Endodermal cell (in vitro differentiated cells): ENCODE measurements at regions not wholly inside any gene's neighbourhood (a gene's known extent, or its start where the extent isn't known, plus 50 kb on each side); places are given as distances from the start of the nearest gene placed in this dataset.

Source experiments
- DNase-seq: peaks from one replicate; pipeline ENCODE4 v3.0.0-alpha.2; 2017
- H3K27ac ChIP-seq: 2 replicates; pipeline ENCODE4 v1.5.1; 2013; ENCODE audit warnings: mild to moderate bottlenecking, low read depth, low read length, moderate library complexity
- H3K27me3 ChIP-seq: 2 replicates; pipeline ENCODE4 v1.6.1; 2013; ENCODE audit warnings: mild to moderate bottlenecking, low read length, moderate library complexity; ENCODE audit not compliant: insufficient read depth, control insufficient read depth, poor library complexity, severe bottlenecking
- H3K36me3 ChIP-seq: 2 replicates; pipeline ENCODE4 v1.7.0; 2013; ENCODE audit warnings: mild to moderate bottlenecking, low read length, moderate library complexity; ENCODE audit not compliant: control insufficient read depth, insufficient read depth
- H3K4me1 ChIP-seq: one replicate; pipeline ENCODE4 v1.7.0; 2013; ENCODE audit warnings: low read length; ENCODE audit not compliant: control insufficient read depth, insufficient read depth
- H3K4me3 ChIP-seq: 2 replicates; pipeline ENCODE4 v1.5.1; 2013; ENCODE audit warnings: mild to moderate bottlenecking, low read length, moderate library complexity
- H3K9ac ChIP-seq: 2 replicates; pipeline ENCODE4 v1.6.1; 2013; ENCODE audit warnings: mild to moderate bottlenecking, low read length, moderate library complexity; ENCODE audit not compliant: poor library complexity, severe bottlenecking; ENCODE audit errors: extremely low read depth
- H3K9me3 ChIP-seq: 2 replicates; pipeline ENCODE4 v1.6.1; 2013; ENCODE audit warnings: mild to moderate bottlenecking, low read length, moderate library complexity; ENCODE audit not compliant: control insufficient read depth
- H3K27ac Mint-ChIP-seq: 2 replicates; pipeline ENCODE4 v1.8.0; 2020; ENCODE audit warnings: mixed read lengths
- H3K27me3 Mint-ChIP-seq: 2 replicates; pipeline ENCODE4 v1.8.0; 2021; ENCODE audit warnings: mild to moderate bottlenecking, mixed read lengths; ENCODE audit not compliant: insufficient read depth
- H3K36me3 Mint-ChIP-seq: 2 replicates; pipeline ENCODE4 v1.8.0; 2020; ENCODE audit warnings: low read depth, mixed read lengths
- H3K4me1 Mint-ChIP-seq: 2 replicates; pipeline ENCODE4 v1.8.0; 2020; ENCODE audit warnings: mixed read lengths
- H3K4me3 Mint-ChIP-seq: 2 replicates; pipeline ENCODE4 v1.8.0; 2020; ENCODE audit warnings: mild to moderate bottlenecking, moderate library complexity, mixed read lengths
- H3K9me3 Mint-ChIP-seq: 2 replicates; pipeline ENCODE4 v1.8.0; 2020; ENCODE audit warnings: mild to moderate bottlenecking, mixed read lengths
- WGBS, 2 experiments: methylation state at CpG; one replicate each; pipeline versions ENCODE4 v1.1.5 to v1.1.7; 2013; ENCODE audit warnings: missing lambda C conversion rate in 2 of 2, mixed read lengths in 1 of 2; ENCODE audit not compliant: insufficient coverage in 1 of 2, insufficient read length in 1 of 2; 5-methylcytosine and 5-hydroxymethylcytosine counted together
- TF ChIP-seq, protein P1 (sequence below): fragments of 200-600 bp; sonication (generic); conservative IDR thresholded peaks from 2 replicates; pipeline ENCODE4 v1.5.0; 2021; ENCODE audit warnings: antibody characterized with exemption, mild to moderate bottlenecking

DNA sequence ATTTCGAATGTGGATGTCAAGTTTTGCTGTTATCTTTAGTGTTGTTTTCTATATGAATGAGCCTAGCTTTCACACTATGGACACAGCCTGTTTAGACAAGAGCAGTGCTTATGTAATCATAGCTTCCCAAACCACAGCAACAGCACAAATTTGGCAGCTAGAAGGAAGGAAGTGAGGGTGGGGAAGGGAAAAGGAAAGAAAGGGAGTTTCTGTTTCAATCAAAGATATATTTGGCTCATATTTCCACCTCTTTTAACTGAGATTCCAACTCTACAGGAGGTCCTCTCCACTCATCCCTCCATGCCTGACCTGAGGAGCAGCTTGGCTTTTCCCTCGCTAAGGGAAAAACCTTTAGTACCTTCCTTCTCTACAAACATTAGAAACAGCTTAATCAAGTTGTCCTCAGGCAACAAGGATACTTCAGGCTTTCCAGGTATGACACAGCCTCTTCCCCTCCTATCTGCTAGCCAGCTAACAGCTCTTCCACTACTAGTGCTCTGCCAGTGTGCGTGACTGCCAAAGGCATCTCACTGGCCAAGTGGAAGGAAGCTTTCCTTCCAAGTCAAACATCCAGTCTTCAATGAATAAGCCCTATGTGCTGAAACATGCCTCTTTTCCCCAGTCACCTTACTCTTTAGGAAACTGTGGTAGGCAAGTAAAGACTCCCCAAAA is 268.6 kb upstream of the PTGER4 start:
- H3K27me3 Mint-ChIP-seq: no peaks in the 10 kb centered on the region
- Histone ChIP-seq H3K27ac (no peak overlapping the region), H3K4me3 (no peak overlapping the region), H3K27me3 (no peaks in the 10 kb centered on the region), H3K9ac (no peak overlapping the region), H3K4me1 (no peaks in the 10 kb centered on the region), H3K9me3 (no peaks in the 10 kb centered on the region), H3K36me3 (no peaks in the 10 kb centered on the region)
- no peaks in the 10 kb centered on the region for H3K4me1 Mint-ChIP-seq
- no peaks in the 10 kb centered on the region for H3K36me3 Mint-ChIP-seq
- TF ChIP-seq, protein P1, sequence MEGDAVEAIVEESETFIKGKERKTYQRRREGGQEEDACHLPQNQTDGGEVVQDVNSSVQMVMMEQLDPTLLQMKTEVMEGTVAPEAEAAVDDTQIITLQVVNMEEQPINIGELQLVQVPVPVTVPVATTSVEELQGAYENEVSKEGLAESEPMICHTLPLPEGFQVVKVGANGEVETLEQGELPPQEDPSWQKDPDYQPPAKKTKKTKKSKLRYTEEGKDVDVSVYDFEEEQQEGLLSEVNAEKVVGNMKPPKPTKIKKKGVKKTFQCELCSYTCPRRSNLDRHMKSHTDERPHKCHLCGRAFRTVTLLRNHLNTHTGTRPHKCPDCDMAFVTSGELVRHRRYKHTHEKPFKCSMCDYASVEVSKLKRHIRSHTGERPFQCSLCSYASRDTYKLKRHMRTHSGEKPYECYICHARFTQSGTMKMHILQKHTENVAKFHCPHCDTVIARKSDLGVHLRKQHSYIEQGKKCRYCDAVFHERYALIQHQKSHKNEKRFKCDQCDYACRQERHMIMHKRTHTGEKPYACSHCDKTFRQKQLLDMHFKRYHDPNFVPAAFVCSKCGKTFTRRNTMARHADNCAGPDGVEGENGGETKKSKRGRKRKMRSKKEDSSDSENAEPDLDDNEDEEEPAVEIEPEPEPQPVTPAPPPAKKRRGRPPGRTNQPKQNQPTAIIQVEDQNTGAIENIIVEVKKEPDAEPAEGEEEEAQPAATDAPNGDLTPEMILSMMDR: no peak
- H3K9me3 Mint-ChIP-seq: no peaks in the 10 kb centered on the region
- H3K4me3 Mint-ChIP-seq: no peak overlapping the region
- no peak for DNase-seq
- no peak overlapping the region for H3K27ac Mint-ChIP-seq
- WGBS, 2 experiments: 90 to 100% methylated on average over 1 to 3 of the region's 3 CpGs

DNA sequence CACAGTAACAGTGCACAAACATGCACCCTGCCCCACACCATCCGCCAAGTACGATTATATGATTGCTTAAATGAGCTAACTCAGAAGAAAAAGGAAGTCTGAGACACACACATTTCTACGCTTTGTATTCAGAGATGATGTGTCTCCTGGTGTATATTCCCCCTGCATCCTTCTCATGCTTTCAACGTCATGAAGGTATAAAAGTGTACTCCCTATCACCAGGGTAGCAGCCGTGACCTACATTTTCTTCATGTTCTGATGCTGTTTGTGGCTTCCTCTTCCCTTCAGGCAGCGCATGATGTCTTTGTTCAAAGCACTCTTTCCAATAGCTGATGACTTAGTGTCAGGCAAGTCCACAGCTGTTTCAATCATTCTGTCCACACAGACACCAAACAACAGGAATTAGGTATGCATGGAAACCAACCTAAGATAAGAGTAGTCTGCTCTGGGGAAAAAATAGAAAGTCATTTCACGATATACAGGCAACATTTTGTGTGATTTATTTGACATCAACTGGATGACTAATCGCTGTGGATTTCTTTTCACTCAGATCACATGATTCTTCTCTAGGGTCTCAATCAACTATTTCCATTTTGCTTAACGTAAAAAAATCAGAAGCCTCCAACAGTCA is 269.4 kb upstream of the PTGER4 start:
- H3K27ac ChIP-seq: no peak overlapping the region
- DNase-seq: no peak
- no peaks in the 10 kb centered on the region for H3K9me3 ChIP-seq
- WGBS, 2 experiments: 86 to 89% methylated on average over 9 of the region's 9 CpGs
- TF ChIP-seq, protein P1: no peak
- H3K9ac ChIP-seq: no peak overlapping the region
- Mint-ChIP-seq H3K9me3 (no peaks in the 10 kb centered on the region), H3K27me3 (no peaks in the 10 kb centered on the region), H3K4me3 (no peak overlapping the region), H3K27ac (no peak overlapping the region), H3K36me3 (no peaks in the 10 kb centered on the region), H3K4me1 (no peaks in the 10 kb centered on the region)
- no peak overlapping the region for H3K4me3 ChIP-seq
- H3K4me1 ChIP-seq: no peaks in the 10 kb centered on the region
- H3K27me3 ChIP-seq: no peaks in the 10 kb centered on the region
- no peaks in the 10 kb centered on the region for H3K36me3 ChIP-seq

DNA sequence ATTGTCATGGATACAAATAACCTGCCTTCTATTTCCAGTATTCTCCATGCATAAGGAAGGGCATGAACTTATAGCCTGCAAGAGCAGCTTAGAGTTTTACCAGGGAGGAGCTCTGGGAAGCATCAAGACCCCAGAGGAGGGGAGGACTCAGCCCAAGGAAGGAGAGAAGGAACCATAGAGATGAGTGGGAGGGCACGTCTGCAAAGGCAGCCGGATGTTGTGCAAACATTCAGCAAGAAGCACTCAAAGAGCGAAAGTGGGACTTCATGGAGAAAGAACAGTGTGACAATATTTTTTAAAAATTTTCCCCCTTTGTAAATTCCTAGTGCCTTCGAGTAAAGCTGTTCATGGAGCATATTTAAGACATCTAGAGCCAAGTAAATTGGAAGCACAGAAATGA is 270.1 kb upstream of the PTGER4 start:
- no peak overlapping the region for H3K27ac Mint-ChIP-seq
- H3K4me3 Mint-ChIP-seq: no peak overlapping the region
- 85 to 96% methylated on average over 4 of the region's 4 CpGs for WGBS, 2 experiments
- H3K9me3 Mint-ChIP-seq: no peaks in the 10 kb centered on the region
- TF ChIP-seq, protein P1: no peak
- no peaks in the 10 kb centered on the region for H3K27me3 Mint-ChIP-seq
- no peaks in the 10 kb centered on the region for H3K9me3 ChIP-seq
- H3K36me3 Mint-ChIP-seq: no peaks in the 10 kb centered on the region
- no peak overlapping the region for H3K4me3 ChIP-seq
- no peak overlapping the region for H3K9ac ChIP-seq
- H3K27ac ChIP-seq: no peak overlapping the region
- H3K4me1 Mint-ChIP-seq: no peaks in the 10 kb centered on the region
- H3K27me3 ChIP-seq: no peaks in the 10 kb centered on the region
- DNase-seq: no peak
- no peaks in the 10 kb centered on the region for H3K36me3 ChIP-seq
- no peaks in the 10 kb centered on the region for H3K4me1 ChIP-seq
